ENCODE measurements at regions not wholly inside any gene's neighbourhood (a gene's known extent, or its start where the extent isn't known, plus 50 kb on each side); places are given as distances from the start of the nearest gene placed in this dataset.

DNA sequence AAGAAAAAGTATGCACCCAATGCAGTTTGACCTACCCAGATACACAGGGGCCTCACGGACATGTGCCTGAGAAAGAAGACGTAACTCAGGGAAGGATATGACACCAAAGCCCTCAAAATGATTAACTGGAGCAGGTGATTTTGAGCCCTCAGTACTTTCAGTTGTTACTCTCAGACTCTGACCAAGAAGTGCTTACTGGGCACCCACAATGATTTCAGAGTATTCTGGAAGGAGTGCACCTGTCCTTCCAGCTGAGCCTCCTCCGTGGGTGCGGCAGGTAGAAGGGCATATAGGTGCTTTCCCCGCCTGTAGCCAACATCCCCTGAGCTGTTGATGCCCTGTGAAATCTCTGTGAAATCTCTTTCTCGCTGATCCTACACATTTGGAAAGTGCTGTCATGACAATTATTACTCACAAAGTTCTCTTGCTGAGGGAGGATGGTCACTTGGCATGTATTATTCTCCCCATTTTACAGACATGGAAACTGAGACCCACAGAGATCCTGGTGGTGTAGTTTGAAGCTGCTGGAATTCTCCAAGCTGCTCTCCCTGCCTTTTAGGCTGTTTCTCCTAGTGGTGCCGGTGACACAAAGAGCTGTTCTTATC is 154.3 kb upstream of the CCND2 start:
- no peaks in the 10 kb centered on the region for H3K9me3 ChIP-seq
- no peaks in the 10 kb centered on the region for H3K36me3 ChIP-seq (ENCODE audit: low read depth, missing control alignments)
- peaks cover 4% of the 10 kb centered on the region for H3K4me1 ChIP-seq
- DNase-seq, result no peak
- 88 to 94% methylated on average over 7 of the region's 7 CpGs for WGBS, 2 donors
- H3K27ac ChIP-seq, result no peak overlapping the region
- TF ChIP-seq POLR2A (IDR thresholded peaks at IDR 0.05) (no peak), CTCF (IDR thresholded peaks at IDR 0.05) (no peak)
- H3K27me3 ChIP-seq, result no peaks in the 10 kb centered on the region
- H3K4me3 ChIP-seq, result no peak overlapping the region
- intact Hi-C loops (cut with DNase I; ENCODE audit: low total_unique reads), result no loop called here

DNA sequence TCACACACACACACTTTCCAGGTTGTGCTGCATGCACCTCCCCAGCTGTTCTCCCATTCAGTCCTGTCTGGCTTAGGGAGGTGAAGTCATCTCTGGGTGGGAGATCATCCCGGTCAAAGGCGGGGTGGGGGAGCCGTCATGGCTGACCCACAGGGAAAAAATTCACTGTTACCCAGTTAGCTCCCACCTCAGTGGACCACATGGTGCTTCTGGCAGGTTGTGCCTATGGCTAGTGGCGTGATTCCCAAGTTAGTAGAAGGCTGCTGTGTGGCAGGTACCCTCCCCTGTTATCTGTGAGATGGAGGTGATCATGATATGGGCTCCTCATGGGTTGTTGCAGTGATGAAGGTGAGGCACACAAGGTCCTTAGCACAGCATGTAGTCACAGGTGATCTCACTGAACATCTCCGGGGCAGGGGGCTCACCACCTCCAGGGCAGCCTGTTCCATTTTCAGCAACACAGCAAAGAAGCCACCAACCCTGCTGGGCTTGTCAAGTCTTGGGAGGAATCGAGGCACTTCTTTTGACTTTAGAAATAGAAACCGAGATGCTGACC is 154.9 kb upstream of the CCND2 start:
- Histone ChIP-seq H3K27ac (no peak overlapping the region), H3K36me3 (ENCODE audit: low read depth, missing control alignments) (no peaks in the 10 kb centered on the region), H3K9me3 (no peaks in the 10 kb centered on the region), H3K4me3 (no peak overlapping the region), H3K27me3 (no peaks in the 10 kb centered on the region), H3K4me1 (peaks cover 4% of the 10 kb centered on the region)
- TF ChIP-seq CTCF (IDR thresholded peaks at IDR 0.05), result no peak
- intact Hi-C loops (cut with DNase I; ENCODE audit: low total_unique reads), result no loop called here
- WGBS, 2 donors, result 76 to 78% methylated on average over 6 to 7 of the region's 7 CpGs
- no peak for DNase-seq

GRCh38 chr12:4118017-4118510 is 155.5 kb upstream of the CCND2 start:
- Histone ChIP-seq H3K9me3 (no peaks in the 10 kb centered on the region), H3K36me3 (ENCODE audit: low read depth, missing control alignments) (no peaks in the 10 kb centered on the region), H3K27me3 (no peaks in the 10 kb centered on the region), H3K4me1 (peaks cover 4% of the 10 kb centered on the region), H3K4me3 (no peak overlapping the region), H3K27ac (no peak overlapping the region)
- DNase-seq, result peak; percentile 54
- TF ChIP-seq POLR2A (IDR thresholded peaks at IDR 0.05) (no peak), CTCF (IDR thresholded peaks at IDR 0.05) (no peak)
- WGBS, 2 donors, result 28 to 37% methylated on average over 7 of the region's 7 CpGs
- intact Hi-C loops (cut with DNase I; ENCODE audit: low total_unique reads), result no loop called here

- peaks cover 4% of the 10 kb centered on the region for H3K4me1 ChIP-seq
- WGBS, 2 donors, result 82 to 88% methylated on average over 10 to 12 of the region's 12 CpGs
- H3K27ac ChIP-seq, result no peak overlapping the region
- TF ChIP-seq CTCF (IDR thresholded peaks at IDR 0.05) (no peak), POLR2A (IDR thresholded peaks at IDR 0.05) (no peak)
- H3K9me3 ChIP-seq, result no peaks in the 10 kb centered on the region
- no peaks in the 10 kb centered on the region for H3K36me3 ChIP-seq (ENCODE audit: low read depth, missing control alignments)
- intact Hi-C loops (cut with DNase I; ENCODE audit: low total_unique reads), result no loop called here
- H3K27me3 ChIP-seq, result no peaks in the 10 kb centered on the region
- DNase-seq, result no peak
- H3K4me3 ChIP-seq, result no peak overlapping the region
Observed at GRCh38 chr12:4117386-4118016, 156.1 kb upstream of the CCND2 start.

Data from testis (tissue), 2 donors.